Thyroid gland (tissue), 4 donors: ENCODE measurements at regions not wholly inside any gene's neighbourhood (a gene's known extent, or its start where the extent isn't known, plus 50 kb on each side); places are given as distances from the start of the nearest gene placed in this dataset.

Experiments
- DNase-seq, 2 donors: peaks; one replicate each; pipeline ENCODE4 v3.0.0-alpha.2; 2019
- H3K27ac ChIP-seq, 3 donors: fragments of 200-600 bp; sonication (generic); 1 replicate in 2 of 3; 2 replicates in 1 of 3; pipeline ENCODE4 v1.5.1; 2016 to 2019; ENCODE audit warnings: mild to moderate bottlenecking in 1 of 3, moderate library complexity in 1 of 3
- H3K27me3 ChIP-seq: fragments of 200-600 bp; sonication (generic); one replicate; pipeline ENCODE4 v1.5.1; 2019
- H3K36me3 ChIP-seq, 2 donors: fragments of 200-600 bp; sonication (generic); one replicate each; pipeline ENCODE4 v1.5.1; 2016 to 2019
- H3K4me1 ChIP-seq, 2 donors: fragments of 200-600 bp; sonication (generic); one replicate each; pipeline ENCODE4 v1.5.1; 2017 to 2019
- H3K4me3 ChIP-seq, 3 donors: fragments of 200-600 bp; sonication (generic); replicated peaks in 1 of 3; 1 replicate in 2 of 3; 2 replicates in 1 of 3; pipeline ENCODE4 v1.5.1; 2016; ENCODE audit warnings: mild to moderate bottlenecking in 1 of 3
- H3K9me3 ChIP-seq: fragments of 200-600 bp; sonication (generic); one replicate; pipeline ENCODE4 v1.5.1; 2017
- POLR2A ChIP-seq, 2 donors: fragments of 450-650 bp; IDR thresholded peaks; one replicate each; pipeline ENCODE4 v1.6.1; 2017; ENCODE audit warnings: antibody characterized with exemption in 2 of 2, mild to moderate bottlenecking in 2 of 2, moderate library complexity in 1 of 2
- WGBS, 2 donors: methylation state at CpG; one replicate each; pipeline ENCODE4 v1.1.5; 2017; 5-methylcytosine and 5-hydroxymethylcytosine counted together
- intact Hi-C: fragments of 100-400 bp; cut with DNase I; formaldehyde crosslinking; loops from one replicate; pipeline ENCODE4 v1.15.1; 2023
- TF ChIP-seq, protein P1 (sequence below), 6 experiments: fragments of 200-600 bp in 3 of 6; fragments of 450-650 bp in 3 of 6; sonication (generic) in 3 of 6; IDR thresholded peaks; one replicate each; pipeline ENCODE4 v1.5.1; 2016 to 2019; ENCODE audit warnings: antibody characterized with exemption in 6 of 6, mild to moderate bottlenecking in 2 of 6, inconsistent platforms in 1 of 6, moderate library complexity in 1 of 6

DNA sequence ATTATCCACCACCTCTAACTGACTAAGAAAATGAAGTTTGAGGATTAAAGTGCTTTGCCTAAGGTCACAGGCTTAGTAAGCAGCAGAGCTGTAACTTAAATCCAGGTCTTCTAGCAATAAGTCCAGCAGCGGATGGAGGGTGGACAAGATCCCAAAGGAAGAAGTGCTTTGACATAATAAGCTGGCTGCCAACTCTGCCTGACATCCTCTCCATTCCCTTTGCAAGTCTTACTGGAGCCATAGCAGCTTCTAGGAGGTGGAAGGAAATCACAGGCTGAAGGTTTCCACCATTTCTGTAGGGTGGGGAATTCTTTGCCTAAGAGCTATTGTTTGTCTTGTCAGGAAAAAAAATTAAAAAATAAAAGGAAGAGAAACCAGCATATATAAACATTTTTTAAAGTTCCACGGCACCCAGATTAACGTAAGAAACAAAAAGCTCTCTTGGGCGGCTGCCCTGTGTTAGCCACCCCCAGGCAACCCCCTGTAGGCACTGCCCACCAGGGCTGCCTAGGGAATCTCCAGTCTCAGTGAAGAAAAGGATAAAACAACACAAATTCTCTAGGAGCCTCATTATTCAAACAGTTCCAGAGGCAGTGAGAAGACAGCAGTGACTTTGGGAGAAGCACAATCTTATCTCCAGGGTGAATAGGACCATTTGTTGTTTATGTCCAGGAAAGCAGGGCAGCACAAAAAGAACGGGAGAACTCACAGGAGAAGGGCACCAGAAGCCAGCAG is 380.8 kb upstream of the CADM1 start:
- no peaks in the 10 kb centered on the region for H3K27me3 ChIP-seq
- no peak for TF ChIP-seq POLR2A (IDR thresholded peaks at IDR 0.05)
- TF ChIP-seq, protein P1, sequence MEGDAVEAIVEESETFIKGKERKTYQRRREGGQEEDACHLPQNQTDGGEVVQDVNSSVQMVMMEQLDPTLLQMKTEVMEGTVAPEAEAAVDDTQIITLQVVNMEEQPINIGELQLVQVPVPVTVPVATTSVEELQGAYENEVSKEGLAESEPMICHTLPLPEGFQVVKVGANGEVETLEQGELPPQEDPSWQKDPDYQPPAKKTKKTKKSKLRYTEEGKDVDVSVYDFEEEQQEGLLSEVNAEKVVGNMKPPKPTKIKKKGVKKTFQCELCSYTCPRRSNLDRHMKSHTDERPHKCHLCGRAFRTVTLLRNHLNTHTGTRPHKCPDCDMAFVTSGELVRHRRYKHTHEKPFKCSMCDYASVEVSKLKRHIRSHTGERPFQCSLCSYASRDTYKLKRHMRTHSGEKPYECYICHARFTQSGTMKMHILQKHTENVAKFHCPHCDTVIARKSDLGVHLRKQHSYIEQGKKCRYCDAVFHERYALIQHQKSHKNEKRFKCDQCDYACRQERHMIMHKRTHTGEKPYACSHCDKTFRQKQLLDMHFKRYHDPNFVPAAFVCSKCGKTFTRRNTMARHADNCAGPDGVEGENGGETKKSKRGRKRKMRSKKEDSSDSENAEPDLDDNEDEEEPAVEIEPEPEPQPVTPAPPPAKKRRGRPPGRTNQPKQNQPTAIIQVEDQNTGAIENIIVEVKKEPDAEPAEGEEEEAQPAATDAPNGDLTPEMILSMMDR (IDR thresholded peaks at IDR 0.05), result no peak
- intact Hi-C loops, result no loop called here
- DNase-seq, result no peak
- WGBS, 2 donors, result 71 to 73% methylated on average over 5 of the region's 5 CpGs
- no peak overlapping the region for H3K27ac ChIP-seq
- H3K4me3 ChIP-seq, result no peak overlapping the region
- no peaks in the 10 kb centered on the region for H3K9me3 ChIP-seq
- H3K4me1 ChIP-seq, result no peaks in the 10 kb centered on the region
- no peaks in the 10 kb centered on the region for H3K36me3 ChIP-seq

DNA sequence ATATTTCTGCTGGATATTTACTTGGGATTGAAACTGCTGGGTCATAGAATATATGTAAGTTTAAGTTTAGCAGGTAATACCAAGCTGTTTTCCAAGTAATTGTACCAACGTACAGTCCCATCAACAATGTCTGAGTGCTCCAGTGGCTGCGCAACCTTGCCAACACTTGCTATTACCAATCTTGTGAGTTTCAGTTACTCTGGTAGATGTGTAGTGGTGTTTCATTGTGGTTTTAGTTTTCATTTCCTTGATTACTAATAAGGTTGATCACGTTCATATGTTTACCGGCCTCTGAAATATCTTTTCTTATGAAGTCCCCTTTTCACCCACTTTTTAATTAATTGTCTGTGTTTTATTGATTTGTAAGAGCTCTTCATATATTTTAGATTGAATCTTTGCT is 370.6 kb upstream of the CADM1 start:
- DNase-seq, result no peak
- H3K4me3 ChIP-seq, result no peak overlapping the region
- no peaks in the 10 kb centered on the region for H3K27me3 ChIP-seq
- TF ChIP-seq POLR2A (IDR thresholded peaks at IDR 0.05), result no peak
- TF ChIP-seq, protein P1 (IDR thresholded peaks at IDR 0.05), result no peak
- intact Hi-C loops, result no loop called here
- H3K36me3 ChIP-seq, result no peaks in the 10 kb centered on the region
- 91 to 98% methylated on average over 4 of the region's 4 CpGs for WGBS, 2 donors
- H3K27ac ChIP-seq, result no peak overlapping the region
- no peaks in the 10 kb centered on the region for H3K4me1 ChIP-seq
- no peaks in the 10 kb centered on the region for H3K9me3 ChIP-seq

DNA sequence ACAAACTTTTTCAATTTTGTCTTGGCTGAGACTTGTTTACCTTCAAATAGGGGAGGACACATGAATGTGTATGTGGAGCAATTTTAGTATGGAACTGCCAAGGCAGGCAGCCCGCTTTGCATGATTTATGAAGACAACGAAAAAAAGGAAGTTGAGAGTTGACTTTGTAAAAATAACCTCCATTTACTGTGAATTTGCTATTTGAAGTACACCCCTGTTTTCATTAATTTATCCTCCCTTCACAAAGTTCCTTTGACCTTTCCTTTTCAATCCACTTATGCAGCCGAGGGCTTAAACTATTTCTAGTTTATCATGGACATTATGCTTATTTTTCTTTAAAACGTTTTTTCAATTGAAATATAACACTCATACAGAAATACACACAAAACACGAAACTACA is 369.6 kb upstream of the CADM1 start:
- Histone ChIP-seq H3K9me3 (no peaks in the 10 kb centered on the region), H3K36me3 (no peaks in the 10 kb centered on the region)

DNA sequence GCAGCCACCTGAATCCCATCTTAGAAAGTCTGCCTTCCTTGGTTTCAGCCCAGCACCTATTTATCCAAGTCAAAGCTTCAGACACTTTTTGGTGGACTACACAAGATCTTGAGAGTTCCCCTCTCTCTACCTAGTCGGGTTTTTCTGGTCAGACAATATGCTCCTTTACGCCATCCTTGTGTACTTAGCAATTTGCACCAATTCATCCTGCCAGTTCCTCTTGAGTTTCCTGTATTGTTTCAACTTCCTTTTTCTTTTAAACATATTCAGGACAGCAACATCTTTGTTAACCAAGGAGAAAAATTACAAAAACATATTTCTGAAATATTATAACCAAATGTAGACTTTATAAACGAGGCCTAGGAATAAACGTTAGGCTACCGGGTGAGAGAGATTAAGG is 368.2 kb upstream of the CADM1 start:
- Histone ChIP-seq H3K36me3 (no peaks in the 10 kb centered on the region), H3K4me3 (no peak overlapping the region), H3K9me3 (no peaks in the 10 kb centered on the region), H3K27me3 (no peaks in the 10 kb centered on the region), H3K27ac (no peak overlapping the region), H3K4me1 (no peaks in the 10 kb centered on the region)
- intact Hi-C loops, result no loop called here
- DNase-seq, result no peak
- WGBS, 2 donors, result 58 to 67% methylated on average over 5 of the region's 5 CpGs
- TF ChIP-seq, protein P1 (IDR thresholded peaks at IDR 0.05), result no peak
- no peak for TF ChIP-seq POLR2A (IDR thresholded peaks at IDR 0.05)

More for the DNA sequence above, 369.6 kb upstream of the CADM1 start:
- TF ChIP-seq POLR2A (IDR thresholded peaks at IDR 0.05), result no peak
- TF ChIP-seq, protein P1 (IDR thresholded peaks at IDR 0.05), result no peak
- H3K4me3 ChIP-seq, result no peak overlapping the region
- intact Hi-C loops, result no loop called here
- no peaks in the 10 kb centered on the region for H3K27me3 ChIP-seq
- no peak for DNase-seq
- H3K27ac ChIP-seq, result no peak overlapping the region
- H3K4me1 ChIP-seq, result no peaks in the 10 kb centered on the region
- 48 to 50% methylated on average over 5 of the region's 5 CpGs for WGBS, 2 donors

DNA sequence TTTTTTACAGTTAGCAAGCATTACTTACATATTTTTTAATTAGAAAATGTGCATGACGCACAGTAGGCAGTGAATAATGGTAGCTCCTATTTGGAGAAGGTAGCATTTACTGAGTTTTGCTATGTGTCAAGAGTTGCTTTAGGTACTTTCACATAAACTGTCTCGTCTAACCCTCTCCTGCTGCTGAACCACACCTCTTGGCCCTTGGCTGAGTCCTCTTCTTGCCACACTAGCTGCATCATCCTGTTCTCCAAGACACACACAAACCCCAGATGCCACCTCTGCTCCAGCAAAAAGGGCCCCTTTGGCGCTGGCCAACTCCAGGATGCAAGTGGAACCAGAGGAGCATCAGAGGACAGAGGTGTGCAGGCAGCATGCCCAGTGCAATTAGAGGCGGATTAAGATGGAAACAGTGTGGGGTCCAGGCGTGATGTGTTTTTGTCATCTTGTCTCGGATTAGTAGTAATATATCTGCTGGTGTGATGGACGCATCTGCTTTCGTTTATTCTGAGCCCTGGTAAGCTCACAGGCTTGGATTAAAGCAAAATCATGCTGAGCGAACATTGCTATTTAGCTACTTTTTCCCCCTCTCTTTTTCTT is 367.0 kb upstream of the CADM1 start:
- Histone ChIP-seq H3K4me1 (no peaks in the 10 kb centered on the region), H3K27me3 (no peaks in the 10 kb centered on the region), H3K4me3 (no peak overlapping the region), H3K27ac (no peak overlapping the region), H3K36me3 (no peaks in the 10 kb centered on the region), H3K9me3 (no peaks in the 10 kb centered on the region)
- TF ChIP-seq POLR2A (IDR thresholded peaks at IDR 0.05), result no peak
- TF ChIP-seq, protein P1 (IDR thresholded peaks at IDR 0.05), result no peak
- DNase-seq, result no peak
- intact Hi-C loops, result no loop called here
- 94 to 96% methylated on average over 9 of the region's 9 CpGs for WGBS, 2 donors
